ENCODE measurements at regions not wholly inside any gene's neighbourhood (a gene's known extent, or its start where the extent isn't known, plus 50 kb on each side); places are given as distances from the start of the nearest gene placed in this dataset.

- DNase-seq: no peak
These were observed 91.0 kb upstream of the NEUROD1 start for GRCh38 chr2:181771356-181771755.

DNA sequence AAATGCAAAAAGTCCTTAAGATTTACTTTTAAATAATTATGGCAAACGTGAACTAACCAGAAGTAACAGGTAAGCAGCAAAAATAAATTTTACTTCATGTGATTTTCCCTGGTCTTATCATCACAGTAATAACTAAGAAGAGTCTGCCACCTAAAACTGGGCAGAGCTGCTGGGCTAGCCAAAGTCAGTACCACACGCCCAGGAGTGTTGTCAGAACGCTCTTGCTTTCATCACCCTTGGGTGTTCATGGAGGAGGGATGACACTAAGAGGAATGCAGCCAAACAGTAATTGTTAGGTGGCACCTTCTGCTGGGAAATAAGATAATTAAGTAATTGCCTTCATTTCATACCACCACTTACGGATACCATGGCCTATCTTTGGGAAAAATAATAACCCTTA lies 92.0 kb upstream of the NEUROD1 start:
- no peak for DNase-seq

GRCh38 chr2:181772777-181773176 lies 92.5 kb upstream of the NEUROD1 start:
- DNase-seq: no peak

DNA sequence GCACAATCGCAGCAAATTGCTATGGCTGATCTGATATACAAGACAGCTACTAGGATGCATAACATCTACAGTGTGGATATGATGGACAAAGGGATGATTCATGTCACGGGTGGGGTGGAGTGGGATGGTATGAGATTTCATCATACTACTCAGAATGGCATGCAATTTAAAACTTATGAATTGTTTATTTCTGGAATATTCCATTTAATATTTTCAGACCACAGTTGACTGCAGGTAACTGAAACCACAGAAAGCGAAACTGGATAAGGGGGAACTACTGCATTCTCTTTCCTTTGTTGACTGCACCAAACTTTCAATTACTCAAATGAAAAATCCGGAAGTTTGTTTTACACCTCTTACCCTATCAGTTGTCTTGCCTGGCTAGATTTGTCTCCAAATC lies 94.4 kb upstream of the NEUROD1 start:
- no peak for DNase-seq

- no peak for DNase-seq
These were observed 96.0 kb upstream of the NEUROD1 start for GRCh38 chr2:181776336-181776735.

GRCh38 chr2:181777734-181778133 lies 97.4 kb upstream of the NEUROD1 start:
- DNase-seq: no peak

- no peak for DNase-seq
These were observed 98.4 kb upstream of the NEUROD1 start for GRCh38 chr2:181778621-181779201.

DNA sequence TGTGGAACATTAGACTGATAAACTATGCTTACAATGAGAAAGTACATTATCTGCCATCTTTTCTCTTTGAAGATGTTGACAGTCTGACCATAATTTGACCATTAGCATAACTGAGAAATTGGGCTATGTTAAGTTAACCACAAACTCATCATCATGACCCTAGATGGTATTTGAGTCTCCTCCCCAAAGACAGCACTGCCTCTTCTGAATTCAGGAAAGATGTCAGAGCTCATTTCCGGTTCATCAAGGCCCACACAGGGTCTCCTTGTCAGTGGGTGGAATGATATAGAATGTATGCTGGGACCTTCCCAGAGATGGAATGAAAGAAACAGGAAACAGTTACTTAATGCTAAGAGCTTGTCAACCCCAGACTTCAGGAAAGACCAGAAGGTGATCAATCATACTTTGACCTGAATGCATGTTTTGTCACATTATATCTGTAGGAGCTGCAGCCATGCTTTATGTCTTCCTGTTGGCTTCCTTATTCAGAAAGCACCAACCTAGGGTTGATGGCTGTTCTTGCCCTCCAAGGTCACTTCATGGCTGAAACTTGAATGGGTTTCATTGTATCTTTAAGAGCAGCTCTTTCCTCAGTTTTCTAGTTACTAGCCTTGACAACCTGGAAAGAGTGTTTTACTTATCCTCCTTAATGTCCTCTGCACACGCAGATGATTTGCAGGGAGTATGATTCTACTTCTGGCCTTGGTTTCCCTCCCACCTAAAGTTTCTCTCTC lies 99.1 kb upstream of the NEUROD1 start:
- DNase-seq: no peak

GRCh38 chr2:181780047-181780651 lies 99.8 kb upstream of the NEUROD1 start:
- DNase-seq: no peak

DNA sequence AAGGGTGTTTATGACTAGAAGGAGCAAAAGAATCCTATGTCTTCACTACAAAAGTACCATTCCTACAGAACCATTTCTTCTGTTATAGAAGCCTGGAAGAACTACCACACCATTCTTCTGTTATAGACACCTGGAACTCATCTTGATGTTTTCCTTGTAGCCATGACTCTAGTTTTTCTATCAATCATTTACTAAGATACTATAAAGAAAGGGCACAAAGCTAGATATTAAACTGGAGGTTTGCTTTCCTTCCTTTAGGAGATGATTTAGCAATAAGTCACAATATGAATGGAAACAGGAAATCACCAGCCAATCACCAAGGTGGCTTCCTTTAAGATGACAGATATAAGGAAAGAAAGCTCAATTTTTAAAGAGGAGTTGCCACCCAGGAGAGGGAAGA lies 100.3 kb upstream of the NEUROD1 start:
- no peak for DNase-seq

DNA sequence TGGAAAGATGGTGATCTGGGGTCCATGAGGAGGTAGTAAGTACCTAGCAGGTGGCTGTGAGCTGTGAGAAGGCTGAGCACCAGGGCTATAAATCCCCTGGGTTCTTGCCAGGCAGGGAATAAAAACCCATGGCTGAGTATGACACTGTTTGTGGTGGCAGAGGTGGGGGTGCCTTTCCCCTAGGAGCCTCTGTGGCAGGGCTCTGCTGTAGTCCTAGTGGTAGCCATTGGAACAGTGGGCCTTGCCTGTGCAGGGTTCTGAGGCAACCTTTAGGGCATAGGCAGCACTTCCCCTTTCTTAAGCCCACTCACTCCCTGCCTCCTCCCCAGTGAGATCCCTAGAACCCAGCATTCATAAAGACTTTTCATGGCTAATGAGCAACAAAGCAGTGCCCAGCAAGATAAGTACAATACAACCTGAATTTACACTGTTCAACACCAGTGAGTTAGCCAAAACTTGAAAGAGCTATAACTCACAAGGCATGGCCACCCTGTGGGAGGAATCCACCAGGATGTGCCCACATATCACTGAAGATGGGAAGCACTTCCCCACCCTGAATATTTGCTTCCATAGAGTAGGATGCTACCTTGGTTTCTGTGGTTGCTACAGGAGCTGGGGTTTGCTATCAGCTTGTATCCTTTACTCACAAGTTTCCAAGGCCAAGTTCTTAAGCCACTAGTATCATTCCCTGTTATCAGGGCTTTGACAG lies 100.9 kb upstream of the NEUROD1 start:
- DNase-seq: peak; percentile 75

DNA sequence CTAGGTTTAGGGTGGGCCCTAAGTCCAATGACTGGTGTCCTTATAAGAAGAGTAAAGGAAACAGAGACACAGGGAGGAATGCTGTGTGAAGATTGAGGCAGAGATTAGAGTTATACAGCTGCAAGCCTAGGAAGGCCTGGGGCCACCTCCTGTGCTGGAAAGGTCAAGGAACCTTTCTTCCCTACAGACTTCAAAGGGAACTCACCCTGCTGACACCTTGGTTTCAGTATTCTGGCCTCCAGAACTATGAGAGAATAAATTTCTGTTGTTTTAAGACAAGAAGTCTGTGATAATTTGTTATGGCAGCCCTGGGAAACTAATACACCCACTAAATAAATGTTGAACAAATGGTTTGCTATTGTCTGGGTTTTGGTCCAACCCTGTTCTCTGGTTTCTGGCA lies 102.3 kb upstream of the NEUROD1 start:
- no peak for DNase-seq

DNA sequence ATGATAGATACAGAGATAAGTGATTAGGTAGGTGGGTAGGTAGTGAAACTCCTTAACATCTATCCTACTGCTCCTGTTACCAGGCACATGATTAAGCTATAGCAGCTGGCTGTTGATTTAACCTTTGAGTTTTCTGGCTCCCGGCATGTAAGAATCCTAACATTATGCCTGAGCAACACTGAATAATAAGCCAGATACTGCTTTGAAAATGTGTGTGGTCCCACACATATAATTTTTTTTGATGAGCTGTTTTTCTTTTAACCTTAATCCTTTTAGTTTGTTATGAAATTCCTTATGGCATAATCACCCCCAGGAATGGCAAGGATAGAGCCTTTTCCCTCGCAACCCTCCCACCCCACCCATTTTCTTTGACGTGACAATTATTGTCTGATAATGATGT lies 104.2 kb upstream of the NEUROD1 start:
- DNase-seq: no peak

DNA sequence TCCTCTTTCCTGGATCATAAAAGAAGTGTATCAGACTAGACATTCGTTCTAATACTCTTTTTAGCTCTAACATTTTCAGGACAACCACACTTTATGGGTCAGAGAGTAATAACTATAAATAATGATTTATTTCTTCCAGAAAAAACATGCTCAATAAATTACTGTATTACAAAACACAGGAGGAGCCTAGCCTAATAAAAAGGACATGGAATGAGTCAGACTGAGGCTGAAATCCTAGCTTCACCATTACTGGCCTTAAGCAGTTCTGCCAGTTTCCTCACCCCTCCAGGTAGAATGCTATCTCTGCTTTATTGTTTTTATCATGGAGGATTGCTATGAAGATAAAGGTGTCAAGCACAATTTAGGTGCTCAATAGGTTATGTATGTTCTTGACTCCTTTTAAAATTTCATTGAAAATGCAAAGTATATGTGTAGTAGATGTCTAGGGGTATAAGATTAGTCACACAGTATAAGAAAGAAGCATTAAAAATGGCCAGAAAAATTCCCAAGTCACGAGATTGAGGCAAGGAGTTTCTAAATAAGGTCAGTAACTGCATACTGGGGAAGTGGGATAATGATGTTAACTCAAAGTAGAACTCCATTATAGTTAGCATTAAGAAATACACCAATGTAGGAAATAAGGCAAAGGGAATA lies 105.5 kb upstream of the NEUROD1 start:
- no peak for DNase-seq

DNA sequence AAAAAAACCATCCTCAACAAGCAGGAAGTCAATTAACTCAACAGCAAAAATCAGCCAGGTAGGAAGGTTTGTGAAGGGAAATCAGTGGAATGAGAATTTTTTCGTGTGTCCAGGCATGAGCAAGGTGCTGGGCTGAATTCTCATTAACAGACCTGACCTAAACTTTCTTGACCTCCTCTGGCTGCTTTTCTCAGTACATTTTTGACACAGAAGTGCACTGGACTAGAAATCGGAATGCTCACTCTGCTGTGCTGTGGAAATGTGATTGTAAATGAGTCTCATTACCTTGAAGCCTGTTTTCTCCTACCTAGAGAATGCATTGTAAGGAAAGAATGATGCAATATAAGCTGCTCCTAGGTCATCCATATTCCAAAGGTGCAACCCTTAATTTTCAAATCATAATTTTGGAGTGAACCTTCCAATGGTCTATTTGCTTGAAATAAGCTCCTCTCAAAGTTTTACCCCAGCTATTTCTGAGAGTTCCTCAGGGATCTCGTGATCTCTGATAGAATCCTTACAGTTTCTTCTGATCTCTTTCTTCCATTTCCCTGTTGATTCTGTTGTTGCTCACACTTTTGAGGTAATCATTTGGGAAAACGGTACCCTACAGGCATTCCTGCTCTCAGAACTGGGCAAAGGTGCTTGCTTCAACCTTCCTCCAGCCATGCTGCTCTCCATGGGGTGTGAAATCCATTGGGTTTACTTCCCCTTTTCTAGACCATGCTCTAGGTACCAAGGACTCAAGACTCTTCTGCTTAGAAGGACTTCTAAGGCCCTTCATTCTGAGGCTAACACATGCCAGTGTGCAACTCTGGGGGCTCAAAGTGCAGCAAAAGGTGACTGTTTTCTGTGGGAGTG lies 104.9 kb upstream of the ITPRID2 start:
- DNase-seq: peak; percentile 48

DNA sequence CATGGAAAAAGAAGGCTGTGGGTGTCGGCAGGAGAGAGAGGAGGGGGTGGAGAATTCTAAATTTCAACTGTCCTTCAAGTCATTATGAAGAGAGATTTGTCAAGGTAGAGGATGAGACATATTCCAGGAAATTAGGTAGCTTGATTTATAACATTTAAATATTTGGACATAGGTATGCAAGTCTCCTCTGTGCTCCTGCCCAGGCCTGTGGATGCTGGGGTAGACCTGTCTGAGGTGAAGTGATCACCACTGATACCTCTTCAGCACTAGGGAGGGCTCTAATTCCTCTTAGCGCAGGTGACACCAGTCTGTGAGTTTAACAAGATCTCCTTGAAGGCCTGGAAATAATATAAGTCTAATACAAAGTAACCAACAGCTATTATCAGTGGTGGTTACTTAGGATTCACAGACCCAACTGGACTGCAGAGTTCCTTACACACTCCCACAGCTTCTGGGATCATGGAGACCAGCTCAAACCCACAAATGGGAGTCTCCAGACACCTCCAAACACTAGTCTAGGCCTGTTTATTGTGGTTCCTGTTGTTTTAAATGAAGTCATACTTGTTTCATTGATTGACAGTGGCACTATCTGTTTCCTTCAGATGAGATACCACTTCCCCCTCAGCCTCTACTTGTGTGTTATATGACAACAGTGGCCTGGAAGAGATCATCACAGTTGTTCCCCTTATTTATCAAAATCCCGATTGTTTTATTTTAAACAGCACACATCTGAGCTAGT lies 104.1 kb upstream of the ITPRID2 start:
- DNase-seq: peak; percentile 75

- DNase-seq: no peak
These were observed 102.5 kb upstream of the ITPRID2 start for GRCh38 chr2:181788897-181789555.

GRCh38 chr2:181789827-181790448 lies 101.6 kb upstream of the ITPRID2 start:
- no peak for DNase-seq

DNA sequence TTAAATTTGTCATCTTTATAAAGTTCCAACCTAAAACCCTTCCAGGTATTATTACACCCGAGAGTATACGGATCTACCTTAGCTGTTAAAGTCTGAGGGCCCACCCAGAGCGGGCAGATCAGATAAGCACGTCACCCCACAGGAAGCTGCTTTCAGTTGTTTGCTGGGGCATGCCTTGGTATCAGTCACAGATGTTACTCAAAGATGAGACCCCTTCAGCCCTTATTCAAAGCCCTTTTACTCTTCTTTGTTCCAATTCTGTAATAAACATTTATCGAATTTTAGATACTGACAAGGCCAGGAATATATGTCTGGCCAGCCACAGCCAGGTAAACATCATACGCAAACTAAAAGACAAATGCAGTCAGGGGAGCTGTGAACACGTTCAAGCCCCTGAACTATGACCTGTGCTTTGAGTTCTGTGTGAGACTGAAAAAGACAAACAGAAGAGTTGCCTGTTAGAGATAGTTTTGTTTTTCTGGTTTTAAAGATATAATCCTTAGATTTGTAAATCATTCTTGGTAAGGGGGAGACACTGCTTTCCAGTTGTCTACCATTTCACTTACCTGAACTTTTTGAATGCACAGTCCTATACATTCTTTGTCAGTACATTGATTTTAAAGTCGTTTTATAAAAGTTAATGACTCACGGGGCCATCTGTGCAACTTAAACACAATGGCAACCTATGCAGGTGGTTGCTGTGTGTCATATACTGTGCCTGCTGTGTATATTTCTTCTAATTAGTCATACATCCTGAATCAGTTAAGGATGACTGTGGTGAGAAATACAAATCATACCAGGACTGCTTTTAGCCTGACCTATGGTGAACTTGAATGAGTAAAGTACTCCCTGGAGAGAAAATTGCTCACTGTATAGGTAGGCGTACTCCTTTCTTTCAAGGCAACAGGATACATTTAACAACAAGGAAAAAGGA lies 100.5 kb upstream of the ITPRID2 start:
- no peak for DNase-seq

All from OCI-M1 (cell line).